Esophagus squamous epithelium (tissue), 5 donors: ENCODE measurements at regions not wholly inside any gene's neighbourhood (a gene's known extent, or its start where the extent isn't known, plus 50 kb on each side); places are given as distances from the start of the nearest gene placed in this dataset.

Source experiments
- DNase-seq: peaks from one replicate; lab custom pipeline; 2025; lab: John Stamatoyannopoulos, UW
- H3K27ac ChIP-seq, 4 donors: fragments of 200-600 bp; sonication (generic); one replicate each; pipeline ENCODE4 v1.5.1; 2016 to 2019; ENCODE audit warnings: mild to moderate bottlenecking in 1 of 4
- H3K27me3 ChIP-seq, 4 donors: fragments of 200-600 bp; sonication (generic); 1 replicate in 3 of 4; 2 replicates in 1 of 4; pipeline versions ENCODE4 v1.5.1 to v1.6.0; 2017 to 2021; ENCODE audit warnings: antibody characterized with exemption in 1 of 4
- H3K36me3 ChIP-seq, 3 donors: fragments of 200-600 bp; sonication (generic); one replicate each; pipeline ENCODE4 v1.5.1; 2016 to 2019
- H3K4me1 ChIP-seq, 3 donors: fragments of 200-600 bp; sonication (generic); one replicate each; pipeline ENCODE4 v1.5.1; 2017 to 2019
- H3K4me3 ChIP-seq, 4 donors: fragments of 200-600 bp; sonication (generic); 1 replicate in 3 of 4; 2 replicates in 1 of 4; pipeline ENCODE4 v1.5.1; 2016 to 2019; ENCODE audit warnings: mild to moderate bottlenecking in 2 of 4, moderate library complexity in 1 of 4
- H3K9me3 ChIP-seq, 3 donors: fragments of 200-600 bp; sonication (generic); one replicate each; pipeline ENCODE4 v1.5.1; 2016 to 2019
- CTCF ChIP-seq, 6 experiments: fragments of 450-650 bp in 4 of 6; fragments of 200-600 bp in 2 of 6; sonication (generic) in 2 of 6; IDR thresholded peaks; one replicate each; pipeline ENCODE4 v1.5.1; 2016 to 2019; ENCODE audit warnings: antibody characterized with exemption in 6 of 6, mild to moderate bottlenecking in 4 of 6, moderate library complexity in 4 of 6
- POLR2A ChIP-seq, 4 donors: fragments of 450-650 bp; IDR thresholded peaks; one replicate each; pipeline ENCODE4 v1.6.1; 2017; ENCODE audit warnings: antibody characterized with exemption in 4 of 4, mild to moderate bottlenecking in 4 of 4, moderate library complexity in 3 of 4
- WGBS, 2 donors: methylation state at CpG; one replicate each; pipeline ENCODE4 v1.1.5; 2018; 5-methylcytosine and 5-hydroxymethylcytosine counted together
- intact Hi-C: fragments of 100-400 bp; cut with DNase I; formaldehyde crosslinking; loops from one replicate; pipeline ENCODE4 v1.15.0; 2022
- donor health status: DM: yes; HTN: yes; CAD: no.

- peaks cover 3 to 28% (median 18%) of the 10 kb centered on the region in 3 donors for H3K4me1 ChIP-seq
- no peaks in the 10 kb centered on the region for H3K9me3 ChIP-seq
- no peak for TF ChIP-seq CTCF (IDR thresholded peaks at IDR 0.05)
- no peak for TF ChIP-seq POLR2A (IDR thresholded peaks at IDR 0.05)
- H3K4me3 ChIP-seq = no peak overlapping the region
- intact Hi-C loops = no loop called here
- H3K36me3 ChIP-seq = no peaks in the 10 kb centered on the region
- WGBS, 2 donors = 59 to 62% methylated on average over 5 of the region's 5 CpGs
- no peak for DNase-seq
- peaks cover 0 to 79% (median 2%) of the 10 kb centered on the region in 4 donors for H3K27me3 ChIP-seq
- H3K27ac ChIP-seq = no peak overlapping the region
Measured at GRCh38 chr4:182147391-182147790, 95.8 kb upstream of the TENM3 start.

GRCh38 chr4:182150645-182151044 lies 92.6 kb upstream of the TENM3 start:
- intact Hi-C loops = no loop called here
- DNase-seq = no peak
- WGBS, 2 donors = 82 to 93% methylated on average over 3 of the region's 3 CpGs
- Histone ChIP-seq H3K4me3 (no peak overlapping the region), H3K9me3 (no peaks in the 10 kb centered on the region), H3K4me1 (no peaks in the 10 kb centered on the region), H3K36me3 (no peaks in the 10 kb centered on the region), H3K27me3 (peaks cover 0 to 46% (median 0%) of the 10 kb centered on the region in 4 donors), H3K27ac (no peak overlapping the region)
- TF ChIP-seq POLR2A (IDR thresholded peaks at IDR 0.05) = no peak
- TF ChIP-seq CTCF (IDR thresholded peaks at IDR 0.05) = no peak

GRCh38 chr4:182155806-182156205 lies 87.4 kb upstream of the TENM3 start:
- DNase-seq = no peak
- H3K4me3 ChIP-seq = no peak overlapping the region
- no peaks in the 10 kb centered on the region for H3K36me3 ChIP-seq
- TF ChIP-seq CTCF (IDR thresholded peaks at IDR 0.05) = no peak
- TF ChIP-seq POLR2A (IDR thresholded peaks at IDR 0.05) = no peak
- no peaks in the 10 kb centered on the region for H3K4me1 ChIP-seq
- H3K27ac ChIP-seq = no peak overlapping the region
- 64 to 68% methylated on average over 1 of the region's 1 CpG for WGBS, 2 donors
- H3K27me3 ChIP-seq = peaks cover 0 to 1% (median 0%) of the 10 kb centered on the region in 4 donors
- no peaks in the 10 kb centered on the region for H3K9me3 ChIP-seq
- intact Hi-C loops = no loop called here

GRCh38 chr4:182163180-182163579 lies 80.0 kb upstream of the TENM3 start:
- Histone ChIP-seq H3K4me3 (no peak overlapping the region), H3K27ac (no peak overlapping the region), H3K4me1 (no peaks in the 10 kb centered on the region), H3K27me3 (no peaks in the 10 kb centered on the region), H3K36me3 (no peaks in the 10 kb centered on the region), H3K9me3 (no peaks in the 10 kb centered on the region)
- 72 to 87% methylated on average over 7 to 8 of the region's 8 CpGs for WGBS, 2 donors
- no peak for DNase-seq
- TF ChIP-seq POLR2A (IDR thresholded peaks at IDR 0.05) (no peak), CTCF (IDR thresholded peaks at IDR 0.05) (no peak)
- intact Hi-C loops = no loop called here

GRCh38 chr4:182169572-182169971 lies 73.6 kb upstream of the TENM3 start:
- 63 to 65% methylated on average over 5 of the region's 5 CpGs for WGBS, 2 donors
- TF ChIP-seq CTCF (IDR thresholded peaks at IDR 0.05) = no peak
- TF ChIP-seq POLR2A (IDR thresholded peaks at IDR 0.05) = no peak
- DNase-seq = no peak
- peaks cover 0 to 5% (median 0%) of the 10 kb centered on the region in 3 donors for H3K4me1 ChIP-seq
- intact Hi-C loops = no loop called here
- H3K27ac ChIP-seq = no peak overlapping the region
- no peak overlapping the region for H3K4me3 ChIP-seq
- no peaks in the 10 kb centered on the region for H3K36me3 ChIP-seq
- H3K9me3 ChIP-seq = no peaks in the 10 kb centered on the region
- H3K27me3 ChIP-seq = no peaks in the 10 kb centered on the region
